ENCODE measurements at regions not wholly inside any gene's neighbourhood (a gene's known extent, or its start where the extent isn't known, plus 50 kb on each side); places are given as distances from the start of the nearest gene placed in this dataset.
"Not testable (repeated sequence)": the region's sequence is repeated elsewhere in the genome, so short reads cannot be mapped to it uniquely, and the experiment has no call there.

DNA sequence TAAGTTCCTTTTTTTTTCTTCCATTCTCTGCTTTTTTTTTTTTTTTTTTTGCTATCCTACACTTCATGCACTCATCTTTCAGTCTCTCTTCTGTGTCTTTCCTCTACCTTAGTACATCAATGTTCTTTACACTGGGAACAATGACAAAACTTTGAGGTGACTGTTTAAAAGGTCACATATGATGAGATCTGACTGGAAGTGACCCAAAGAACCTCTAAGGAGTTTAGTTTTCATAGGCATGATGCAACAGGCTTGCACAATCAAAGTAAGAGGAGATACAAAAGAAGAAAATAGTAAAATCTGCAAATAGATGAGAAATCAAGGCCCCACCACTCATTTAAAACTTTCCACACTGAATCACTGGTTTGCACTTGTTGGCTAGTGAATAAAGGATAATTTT is 840.8 kb downstream of the TBC1D32 start:
- no peak overlapping the region for H3K27ac Mint-ChIP-seq

DNA sequence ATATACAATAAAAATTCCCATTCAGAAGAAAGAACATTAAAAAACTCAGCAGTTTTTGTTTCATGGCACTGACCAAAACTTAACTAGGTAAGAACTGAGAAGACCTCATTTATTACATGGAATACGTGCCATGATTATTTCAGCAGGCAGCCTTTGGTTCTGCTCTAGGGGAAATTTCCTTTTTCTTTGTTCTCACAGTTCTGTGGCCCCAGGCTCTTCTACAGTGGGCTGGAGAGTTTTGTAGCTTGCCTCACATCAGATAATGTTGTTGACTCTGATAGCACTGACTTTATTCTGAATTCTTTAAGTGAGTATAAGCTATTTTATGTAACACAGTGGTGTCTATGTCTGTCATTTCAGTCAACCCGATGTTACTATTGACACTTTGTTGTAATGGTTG is 844.3 kb downstream of the TBC1D32 start:
- Mint-ChIP-seq H3K27ac (no peak overlapping the region), H3K36me3 (no peaks in the 10 kb centered on the region), H3K4me1 (no peaks in the 10 kb centered on the region), H3K9me3 (peaks cover 0 to 11% (median 0%) of the 10 kb centered on the region in 5 donors), H3K27me3 (no peaks in the 10 kb centered on the region), H3K4me3 (no peak overlapping the region)
- Histone ChIP-seq H3K27ac (ENCODE audit: low read depth, low read length) (no peak overlapping the region), H3K9me3 (ENCODE audit: low read length) (no peaks in the 10 kb centered on the region), H3K27me3 (ENCODE audit: insufficient read depth, low read length, poor library complexity, severe bottlenecking) (no peaks in the 10 kb centered on the region), H3K4me1 (ENCODE audit: insufficient read depth, low read length) (no peaks in the 10 kb centered on the region), H3K36me3 (ENCODE audit: insufficient read depth, low read length) (no peaks in the 10 kb centered on the region), H3K4me3 (ENCODE audit: low read length) (no peak overlapping the region)
- POLR2A ChIA-PET, result no interaction called here
- CTCF ChIA-PET, result no interaction called here
- no peak for DNase-seq

More for the DNA sequence above, 840.8 kb downstream of the TBC1D32 start:
- no peaks in the 10 kb centered on the region for H3K4me1 Mint-ChIP-seq
- ChIA-PET POLR2A (no interaction called here), CTCF (no interaction called here)
- no peaks in the 10 kb centered on the region for H3K36me3 Mint-ChIP-seq
- H3K27ac ChIP-seq (ENCODE audit: low read depth, low read length), result no peak overlapping the region
- no peak overlapping the region for H3K4me3 Mint-ChIP-seq
- no peaks in the 10 kb centered on the region for H3K27me3 Mint-ChIP-seq
- H3K4me3 ChIP-seq (ENCODE audit: low read length), result no peak overlapping the region
- no peaks in the 10 kb centered on the region for H3K36me3 ChIP-seq (ENCODE audit: insufficient read depth, low read length)
- H3K27me3 ChIP-seq (ENCODE audit: insufficient read depth, low read length, poor library complexity, severe bottlenecking), result no peaks in the 10 kb centered on the region
- no peaks in the 10 kb centered on the region for H3K4me1 ChIP-seq (ENCODE audit: insufficient read depth, low read length)
- no peaks in the 10 kb centered on the region for H3K9me3 ChIP-seq (ENCODE audit: low read length)
- no peak for DNase-seq
- peaks cover 0 to 11% (median 0%) of the 10 kb centered on the region in 5 donors for H3K9me3 Mint-ChIP-seq

DNA sequence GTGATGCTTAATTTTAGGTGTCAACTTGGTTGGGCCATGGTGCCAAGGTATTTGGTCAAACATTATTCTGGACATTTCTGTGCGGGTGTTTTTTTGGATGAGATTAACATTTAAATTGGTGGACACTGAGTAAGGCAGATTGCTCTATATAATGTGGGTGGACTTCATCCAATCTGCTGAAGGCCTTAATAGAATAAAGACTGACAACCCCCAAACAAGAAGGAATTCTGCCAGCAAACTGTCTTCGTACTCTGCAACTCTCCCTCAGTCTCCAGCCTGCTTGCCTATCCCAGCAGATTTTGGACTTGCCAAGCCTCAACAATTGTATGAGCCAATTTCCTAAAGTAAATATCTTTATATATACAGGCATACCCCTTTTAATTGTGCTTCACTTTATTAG is 850.1 kb downstream of the TBC1D32 start:
- Histone ChIP-seq H3K9me3 (ENCODE audit: low read length) (no peaks in the 10 kb centered on the region), H3K36me3 (ENCODE audit: insufficient read depth, low read length) (no peaks in the 10 kb centered on the region), H3K27me3 (ENCODE audit: insufficient read depth, low read length, poor library complexity, severe bottlenecking) (no peaks in the 10 kb centered on the region), H3K4me3 (ENCODE audit: low read length) (no peak overlapping the region), H3K27ac (ENCODE audit: low read depth, low read length) (no peak overlapping the region), H3K4me1 (ENCODE audit: insufficient read depth, low read length) (no peaks in the 10 kb centered on the region)
- ChIA-PET POLR2A (no interaction called here), CTCF (no interaction called here)
- Mint-ChIP-seq H3K36me3 (no peaks in the 10 kb centered on the region), H3K9me3 (peaks cover 6 to 13% (median 10%) of the 10 kb centered on the region in 5 donors), H3K4me3 (no peak overlapping the region), H3K27ac (no peak overlapping the region), H3K4me1 (no peaks in the 10 kb centered on the region), H3K27me3 (no peaks in the 10 kb centered on the region)
- no peak for DNase-seq

DNA sequence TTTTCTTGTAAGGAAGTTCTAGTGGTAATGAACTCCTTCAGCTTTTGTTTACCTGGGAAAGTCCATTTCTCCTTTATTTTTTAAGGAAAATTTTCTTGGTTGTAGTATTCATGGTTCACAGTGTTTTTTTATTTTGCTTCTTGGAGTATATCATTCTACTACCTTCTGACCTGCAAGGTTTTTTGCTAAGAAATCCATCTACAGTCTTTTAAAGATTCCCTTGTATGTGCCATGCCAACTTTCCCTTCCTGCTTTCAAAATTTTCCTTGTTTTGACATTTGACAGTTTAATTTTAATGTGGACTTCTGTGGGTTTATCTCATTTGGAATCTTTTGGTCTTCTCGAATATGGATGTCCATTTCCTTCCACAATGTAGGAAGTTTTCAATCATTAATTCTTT is 855.6 kb downstream of the TBC1D32 start:
- H3K27me3 Mint-ChIP-seq, result no peaks in the 10 kb centered on the region
- Histone ChIP-seq H3K27me3 (ENCODE audit: insufficient read depth, low read length, poor library complexity, severe bottlenecking) (no peaks in the 10 kb centered on the region), H3K4me3 (ENCODE audit: low read length) (no peak overlapping the region), H3K27ac (ENCODE audit: low read depth, low read length) (no peak overlapping the region), H3K4me1 (ENCODE audit: insufficient read depth, low read length) (no peaks in the 10 kb centered on the region), H3K36me3 (ENCODE audit: insufficient read depth, low read length) (no peaks in the 10 kb centered on the region), H3K9me3 (ENCODE audit: low read length) (peaks cover 3% of the 10 kb centered on the region)
- POLR2A ChIA-PET, result no interaction called here
- H3K4me3 Mint-ChIP-seq, result no peak overlapping the region
- no peaks in the 10 kb centered on the region for H3K4me1 Mint-ChIP-seq
- peaks cover 9 to 40% (median 22%) of the 10 kb centered on the region in 5 donors for H3K9me3 Mint-ChIP-seq
- H3K27ac Mint-ChIP-seq, result no peak overlapping the region
- CTCF ChIA-PET, result no interaction called here
- no peak for DNase-seq
- H3K36me3 Mint-ChIP-seq, result no peaks in the 10 kb centered on the region

DNA sequence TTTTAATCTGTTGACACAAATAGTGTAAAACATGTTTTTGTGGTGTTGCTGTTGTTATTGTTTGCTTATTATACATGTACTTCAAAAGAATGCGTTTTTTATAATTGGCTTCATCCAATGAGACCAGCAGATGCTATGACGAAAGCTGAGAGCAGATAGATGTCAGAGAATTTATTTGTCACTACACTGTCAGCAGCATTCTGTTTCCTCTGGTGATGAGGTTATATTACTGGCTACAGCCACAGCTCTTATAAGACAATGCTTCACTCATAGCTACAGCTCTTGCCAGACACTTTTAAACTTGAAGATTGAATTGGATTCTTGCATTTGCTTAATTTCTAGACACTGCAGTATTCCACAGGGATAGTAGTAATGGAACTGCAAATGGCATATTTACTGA is 860.5 kb downstream of the TBC1D32 start:
- DNase-seq, result no peak
- no peaks in the 10 kb centered on the region for H3K27me3 Mint-ChIP-seq
- POLR2A ChIA-PET, result no interaction called here
- H3K9me3 ChIP-seq (ENCODE audit: low read length), result peaks cover 3% of the 10 kb centered on the region
- CTCF ChIA-PET, result no interaction called here
- H3K27ac ChIP-seq (ENCODE audit: low read depth, low read length), result no peak overlapping the region
- no peak overlapping the region for H3K4me3 ChIP-seq (ENCODE audit: low read length)
- H3K27me3 ChIP-seq (ENCODE audit: insufficient read depth, low read length, poor library complexity, severe bottlenecking), result no peaks in the 10 kb centered on the region
- H3K4me1 Mint-ChIP-seq, result no peaks in the 10 kb centered on the region
- H3K36me3 Mint-ChIP-seq, result no peaks in the 10 kb centered on the region
- H3K36me3 ChIP-seq (ENCODE audit: insufficient read depth, low read length), result no peaks in the 10 kb centered on the region
- no peak overlapping the region for H3K4me3 Mint-ChIP-seq
- no peak overlapping the region for H3K27ac Mint-ChIP-seq
- H3K9me3 Mint-ChIP-seq, result peaks cover 3 to 29% (median 6%) of the 10 kb centered on the region in 5 donors
- H3K4me1 ChIP-seq (ENCODE audit: insufficient read depth, low read length), result no peaks in the 10 kb centered on the region

DNA sequence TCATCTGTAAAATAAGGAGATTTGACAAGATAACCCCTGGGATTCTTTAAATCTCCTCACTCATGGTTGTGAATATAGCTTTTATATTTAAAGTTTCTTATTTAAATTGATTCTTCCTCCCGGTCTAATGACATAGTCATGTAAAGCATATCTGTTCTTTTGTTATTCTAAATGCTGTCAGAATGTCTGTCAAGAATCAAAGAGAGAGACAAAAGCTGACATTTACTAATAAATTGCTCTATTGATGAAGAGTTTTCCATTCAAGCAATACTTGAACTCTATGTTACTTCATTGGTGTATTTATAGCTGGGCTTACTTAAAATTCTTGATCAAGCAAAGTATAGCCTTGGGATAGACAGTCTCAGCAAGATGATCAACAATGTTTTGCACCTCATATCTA is 865.8 kb downstream of the TBC1D32 start:
- H3K27ac Mint-ChIP-seq, result no peak overlapping the region
- no peaks in the 10 kb centered on the region for H3K4me1 Mint-ChIP-seq
- no peak for DNase-seq
- no peaks in the 10 kb centered on the region for H3K27me3 Mint-ChIP-seq
- Histone ChIP-seq H3K27ac (ENCODE audit: low read depth, low read length) (no peak overlapping the region), H3K4me1 (ENCODE audit: insufficient read depth, low read length) (no peaks in the 10 kb centered on the region), H3K9me3 (ENCODE audit: low read length) (no peaks in the 10 kb centered on the region), H3K27me3 (ENCODE audit: insufficient read depth, low read length, poor library complexity, severe bottlenecking) (no peaks in the 10 kb centered on the region), H3K4me3 (ENCODE audit: low read length) (no peak overlapping the region), H3K36me3 (ENCODE audit: insufficient read depth, low read length) (no peaks in the 10 kb centered on the region)
- H3K36me3 Mint-ChIP-seq, result no peaks in the 10 kb centered on the region
- H3K9me3 Mint-ChIP-seq, result peaks cover 0 to 6% (median 4%) of the 10 kb centered on the region in 5 donors
- CTCF ChIA-PET, result no interaction called here
- no peak overlapping the region for H3K4me3 Mint-ChIP-seq
- POLR2A ChIA-PET, result no interaction called here

DNA sequence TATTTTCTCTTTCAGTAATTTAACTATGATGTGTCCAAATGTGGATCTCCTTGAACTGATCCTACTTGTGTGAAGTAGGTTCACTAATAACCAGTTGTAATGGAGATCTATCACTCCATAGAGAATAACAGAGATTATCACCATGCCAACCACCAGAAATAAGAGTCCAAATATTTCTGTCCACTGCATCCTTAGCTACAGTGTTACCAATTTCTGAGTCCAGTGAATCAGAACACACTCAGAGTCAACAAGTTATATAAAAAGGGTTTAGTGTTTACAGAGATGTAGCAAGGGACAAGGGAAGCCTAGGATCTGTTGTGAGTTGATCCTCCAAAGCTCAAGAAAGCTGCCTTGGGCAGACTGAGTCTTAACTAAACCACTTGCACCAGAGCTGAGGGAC is 882.8 kb downstream of the TBC1D32 start:
- POLR2A ChIA-PET, result no interaction called here
- Histone ChIP-seq H3K27me3 (ENCODE audit: insufficient read depth, low read length, poor library complexity, severe bottlenecking) (no peaks in the 10 kb centered on the region), H3K36me3 (ENCODE audit: insufficient read depth, low read length) (no peaks in the 10 kb centered on the region), H3K4me1 (ENCODE audit: insufficient read depth, low read length) (no peaks in the 10 kb centered on the region), H3K27ac (ENCODE audit: low read depth, low read length) (no peak overlapping the region), H3K4me3 (ENCODE audit: low read length) (no peak overlapping the region), H3K9me3 (ENCODE audit: low read length) (no peaks in the 10 kb centered on the region)
- DNase-seq, result no peak
- Mint-ChIP-seq H3K27me3 (no peaks in the 10 kb centered on the region), H3K4me3 (no peak overlapping the region), H3K4me1 (no peaks in the 10 kb centered on the region), H3K9me3 (peaks cover 0 to 20% (median 2%) of the 10 kb centered on the region in 5 donors), H3K36me3 (no peaks in the 10 kb centered on the region), H3K27ac (no peak overlapping the region)
- CTCF ChIA-PET, result no interaction called here

DNA sequence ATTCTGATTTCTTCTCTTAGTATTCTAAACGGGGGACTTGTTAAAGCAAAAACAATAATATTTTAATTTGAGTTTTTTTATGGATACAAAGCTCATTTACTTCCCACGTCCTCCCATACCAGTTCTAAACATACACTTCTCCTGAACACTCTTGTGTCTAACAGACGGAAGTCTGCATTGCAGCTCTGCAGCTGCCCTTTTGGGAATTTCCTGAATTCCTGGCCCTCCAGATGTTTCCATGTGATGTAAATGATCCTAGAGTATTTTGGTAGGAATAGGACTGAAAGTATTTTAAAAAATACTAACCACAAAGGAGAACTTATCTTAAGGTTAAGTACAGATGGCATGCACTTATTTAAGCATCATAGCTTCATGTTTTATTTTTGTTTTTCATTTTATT is 886.7 kb downstream of the TBC1D32 start:
- Histone ChIP-seq H3K36me3 (ENCODE audit: insufficient read depth, low read length) (no peaks in the 10 kb centered on the region), H3K4me1 (ENCODE audit: insufficient read depth, low read length) (no peaks in the 10 kb centered on the region), H3K27me3 (ENCODE audit: insufficient read depth, low read length, poor library complexity, severe bottlenecking) (no peaks in the 10 kb centered on the region), H3K9me3 (ENCODE audit: low read length) (no peaks in the 10 kb centered on the region), H3K27ac (ENCODE audit: low read depth, low read length) (no peak overlapping the region), H3K4me3 (ENCODE audit: low read length) (no peak overlapping the region)
- no peak overlapping the region for H3K27ac Mint-ChIP-seq
- H3K27me3 Mint-ChIP-seq, result no peaks in the 10 kb centered on the region
- ChIA-PET CTCF (no interaction called here), POLR2A (no interaction called here)
- DNase-seq, result no peak
- no peaks in the 10 kb centered on the region for H3K36me3 Mint-ChIP-seq
- no peak overlapping the region for H3K4me3 Mint-ChIP-seq
- no peaks in the 10 kb centered on the region for H3K4me1 Mint-ChIP-seq
- peaks cover 0 to 8% (median 0%) of the 10 kb centered on the region in 5 donors for H3K9me3 Mint-ChIP-seq

DNA sequence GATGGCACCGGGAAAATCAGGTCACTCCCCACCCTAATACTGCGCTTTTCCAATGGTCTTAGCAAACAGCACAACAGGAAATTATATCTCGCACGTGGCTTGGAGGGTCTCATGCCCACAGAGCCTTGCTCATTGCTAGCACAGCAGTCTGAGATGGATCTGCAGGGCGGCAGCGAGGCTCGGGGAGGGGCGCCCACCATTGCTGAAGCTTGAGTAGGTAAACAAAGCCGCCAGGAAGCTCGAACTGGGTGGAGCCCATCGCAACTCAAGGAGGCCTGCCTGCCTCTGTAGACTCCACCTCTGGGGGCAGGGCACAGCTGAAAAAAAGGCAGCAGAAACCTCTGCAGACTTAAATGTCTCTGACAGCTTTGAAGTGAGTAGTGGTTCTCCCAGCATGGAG is 901.4 kb downstream of the TBC1D32 start:
- H3K27me3 ChIP-seq (ENCODE audit: insufficient read depth, low read length, poor library complexity, severe bottlenecking); H3K4me3 Mint-ChIP-seq; POLR2A ChIA-PET; H3K27me3 Mint-ChIP-seq; DNase-seq; H3K9me3 ChIP-seq (ENCODE audit: low read length); H3K4me3 ChIP-seq (ENCODE audit: low read length); CTCF ChIA-PET; H3K4me1 Mint-ChIP-seq; H3K4me1 ChIP-seq (ENCODE audit: insufficient read depth, low read length); H3K27ac ChIP-seq (ENCODE audit: low read depth, low read length); H3K36me3 ChIP-seq (ENCODE audit: insufficient read depth, low read length); H3K27ac Mint-ChIP-seq; H3K36me3 Mint-ChIP-seq: not testable (repeated sequence)
- H3K9me3 Mint-ChIP-seq, result peaks cover 0 to 12% (median 8%) of the 10 kb centered on the region in 5 donors

Measured in CD8-positive, alpha-beta memory T cell (primary cell).